Sigmoid colon (tissue), 4 donors: ENCODE measurements at regions not wholly inside any gene's neighbourhood (a gene's known extent, or its start where the extent isn't known, plus 50 kb on each side); places are given as distances from the start of the nearest gene placed in this dataset.

Experiments
- CTCF ChIP-seq, 4 experiments: fragments of 450-650 bp in 3 of 4; fragments of 200-600 bp in 1 of 4; IDR thresholded peaks; one replicate each; pipeline ENCODE4 v1.5.1; 2016 to 2019; ENCODE audit warnings: antibody characterized with exemption in 4 of 4, mild to moderate bottlenecking in 3 of 4, moderate library complexity in 2 of 4
- POLR2A ChIP-seq, 2 donors: fragments of 450-650 bp; IDR thresholded peaks; one replicate each; pipeline ENCODE4 v1.6.1; 2016; ENCODE audit warnings: antibody characterized with exemption in 2 of 2, mild to moderate bottlenecking in 2 of 2, moderate library complexity in 2 of 2
- POLR2AphosphoS5 ChIP-seq, 4 donors: sonication (generic); formaldehyde crosslinking; IDR thresholded peaks; one replicate each; pipeline ENCODE4 v1.6.1; 2017; ENCODE audit warnings: antibody characterized with exemption in 4 of 4

DNA sequence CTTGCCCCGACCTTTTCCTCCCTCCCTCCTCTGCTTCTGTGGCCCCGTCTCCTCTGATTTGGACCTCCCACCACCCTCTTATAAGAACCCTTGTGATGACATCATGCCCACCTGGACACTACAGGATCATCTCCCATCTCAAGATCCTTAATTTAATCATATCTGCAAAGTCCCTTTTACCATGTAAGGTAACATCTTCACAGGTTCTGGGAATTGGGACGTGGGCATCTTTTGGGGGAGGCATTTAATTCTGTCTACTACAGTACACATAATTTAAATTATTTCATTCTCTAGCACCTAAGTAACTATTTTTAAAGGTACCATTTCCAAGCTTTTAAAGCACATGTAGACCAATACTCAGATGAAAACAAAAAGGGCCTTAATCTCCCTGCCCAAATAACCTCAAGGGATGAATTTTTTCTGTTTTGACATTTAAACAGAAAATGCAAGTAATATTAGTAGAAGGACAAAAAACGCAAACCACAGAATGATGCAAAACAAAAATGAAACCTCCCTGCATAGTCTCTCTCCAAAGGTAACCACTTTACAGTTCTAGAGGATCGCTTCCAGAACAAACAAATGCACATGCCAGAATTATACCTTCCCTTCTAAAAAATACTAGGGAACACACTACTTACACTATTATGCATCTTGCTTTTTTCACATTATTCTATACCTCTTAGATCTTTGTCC, 222.1 kb downstream of the AACS start:
- TF ChIP-seq POLR2A (IDR thresholded peaks at IDR 0.05): no peak
- no peak for TF ChIP-seq CTCF (IDR thresholded peaks at IDR 0.05)
- no peak for TF ChIP-seq POLR2AphosphoS5 (IDR thresholded peaks at IDR 0.05)
